Kidney (tissue), 13 donors: ENCODE measurements at regions not wholly inside any gene's neighbourhood (a gene's known extent, or its start where the extent isn't known, plus 50 kb on each side); places are given as distances from the start of the nearest gene placed in this dataset.

Source experiments
- DNase-seq, 5 donors: peaks; one replicate each; pipeline ENCODE4 v3.0.0-alpha.2; 2013 to 2020
- FAIRE-seq: peaks from 2 replicates; lab custom pipeline; 2012; peaks lifted over from hg19 to GRCh38; lab: Jason Lieb, UNC
- H3K27ac ChIP-seq, 2 donors: one replicate each; pipeline ENCODE4 v1.7.0; 2013; ENCODE audit warnings: low read depth in 2 of 2, low read length in 2 of 2, inconsistent platforms in 1 of 2
- H3K27me3 ChIP-seq: one replicate; pipeline ENCODE4 v1.7.1; 2013; ENCODE audit warnings: low read length, inconsistent platforms; ENCODE audit not compliant: control insufficient read depth, insufficient read depth
- H3K36me3 ChIP-seq, 3 donors: one replicate each; pipeline versions ENCODE4 v1.7.0 to v1.7.1; 2013; ENCODE audit warnings: low read length in 3 of 3, control low read depth in 1 of 3, inconsistent platforms in 1 of 3; ENCODE audit not compliant: insufficient read depth in 3 of 3, control insufficient read depth in 2 of 3
- H3K4me1 ChIP-seq, 3 donors: one replicate each; pipeline versions ENCODE4 v1.7.0 to v1.7.1; 2013; ENCODE audit warnings: low read length in 3 of 3, inconsistent platforms in 1 of 3, low read depth in 1 of 3; ENCODE audit not compliant: control insufficient read depth in 2 of 3, insufficient read depth in 2 of 3
- H3K4me3 ChIP-seq, 3 donors: one replicate each; pipeline versions ENCODE4 v1.7.0 to v1.8.1; 2013; ENCODE audit warnings: low read length in 3 of 3, control low read depth in 1 of 3, inconsistent platforms in 1 of 3
- H3K9ac ChIP-seq, 3 donors: one replicate each; pipeline versions ENCODE4 v1.7.0 to v1.7.1; 2013; ENCODE audit warnings: low read length in 3 of 3, control low read depth in 1 of 3, inconsistent platforms in 1 of 3
- H3K9me3 ChIP-seq, 3 donors: one replicate each; pipeline versions ENCODE4 v1.7.0 to v1.7.1; 2013; ENCODE audit warnings: low read length in 3 of 3, control low read depth in 1 of 3, inconsistent platforms in 1 of 3; ENCODE audit not compliant: control insufficient read depth in 2 of 3, insufficient read depth in 1 of 3
- CTCF ChIP-seq: IDR thresholded peaks from 3 replicates; pipeline ENCODE4 v1.5.1; 2012; ENCODE audit warnings: mild to moderate bottlenecking, moderate library complexity, borderline replicate concordance; ENCODE audit not compliant: insufficient read depth; ENCODE audit errors: extremely low read depth
- intact Hi-C: fragments of 100-400 bp; cut with DNase I; formaldehyde crosslinking; loops from one replicate; pipeline ENCODE4 v1.11.1; 2022
- donor health status: control.
- donor health status: control.
- donor health status: control.
- donor health status: control.
- donor health status: control.
- donor health status: DM: yes; HTN: yes; CAD: no.
- donor health status: Normal renal cell carcinoma (clear cell type).

DNA sequence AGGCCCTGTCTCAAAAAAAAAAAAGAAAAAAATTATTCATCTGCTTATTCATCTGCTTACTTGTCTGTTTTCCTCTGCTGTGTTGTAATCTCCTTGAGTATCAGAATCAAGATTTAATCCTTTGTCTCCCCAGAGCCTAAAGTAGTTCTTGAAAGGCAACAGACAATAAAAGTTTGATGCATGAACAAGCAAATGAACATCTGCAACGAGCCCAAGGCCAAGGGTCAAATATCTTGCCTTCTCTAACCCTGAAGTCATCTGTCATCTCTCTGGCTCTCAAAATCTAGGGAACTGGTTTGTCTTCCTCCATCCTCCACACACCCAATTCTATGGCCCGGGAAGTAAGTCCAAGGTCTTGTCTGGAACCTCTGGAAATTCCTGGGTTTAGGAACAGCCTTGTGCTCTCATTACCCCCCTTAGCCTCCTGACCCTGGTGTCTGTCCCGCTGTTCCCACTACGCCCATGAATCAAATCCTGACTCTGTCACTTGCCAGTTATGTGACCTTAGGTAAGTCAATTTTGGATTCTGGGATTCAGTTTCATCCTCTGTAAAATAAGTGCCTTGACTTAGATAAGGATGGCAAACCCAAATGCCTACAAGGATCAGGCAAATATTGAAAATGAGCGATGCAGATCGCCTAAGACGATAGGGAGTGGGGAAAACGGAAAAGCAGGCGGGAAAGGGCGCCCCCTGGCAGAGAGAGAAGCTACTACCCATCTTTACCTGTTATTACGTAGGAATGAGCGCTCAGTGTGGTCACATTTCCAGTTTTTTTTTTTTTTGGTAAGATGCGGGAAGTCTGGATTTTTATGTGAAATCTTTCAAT lies 102.7 kb upstream of the DHX15 start:
- Histone ChIP-seq H3K4me3 (no peak overlapping the region), H3K36me3 (no peaks in the 10 kb centered on the region), H3K27ac (no peak overlapping the region), H3K9me3 (no peaks in the 10 kb centered on the region), H3K4me1 (no peaks in the 10 kb centered on the region), H3K9ac (no peak overlapping the region), H3K27me3 (no peaks in the 10 kb centered on the region)
- peak; percentile 40 for TF ChIP-seq CTCF
- intact Hi-C loops: no loop called here
- DNase-seq (peak in 1 of 5 donors; percentile 34), FAIRE-seq (no peak)

GRCh38 chr4:24688453-24688852 lies 104.1 kb upstream of the DHX15 start:
- no peaks in the 10 kb centered on the region for H3K4me1 ChIP-seq
- H3K27me3 ChIP-seq: no peaks in the 10 kb centered on the region
- H3K9me3 ChIP-seq: peaks cover 0 to 5% (median 0%) of the 10 kb centered on the region in 3 donors
- H3K27ac ChIP-seq: no peak overlapping the region
- H3K4me3 ChIP-seq: no peak overlapping the region
- H3K36me3 ChIP-seq: no peaks in the 10 kb centered on the region
- FAIRE-seq: no peak
- DNase-seq: no peak
- intact Hi-C loops: no loop called here
- H3K9ac ChIP-seq: no peak overlapping the region
- TF ChIP-seq CTCF: no peak

DNA sequence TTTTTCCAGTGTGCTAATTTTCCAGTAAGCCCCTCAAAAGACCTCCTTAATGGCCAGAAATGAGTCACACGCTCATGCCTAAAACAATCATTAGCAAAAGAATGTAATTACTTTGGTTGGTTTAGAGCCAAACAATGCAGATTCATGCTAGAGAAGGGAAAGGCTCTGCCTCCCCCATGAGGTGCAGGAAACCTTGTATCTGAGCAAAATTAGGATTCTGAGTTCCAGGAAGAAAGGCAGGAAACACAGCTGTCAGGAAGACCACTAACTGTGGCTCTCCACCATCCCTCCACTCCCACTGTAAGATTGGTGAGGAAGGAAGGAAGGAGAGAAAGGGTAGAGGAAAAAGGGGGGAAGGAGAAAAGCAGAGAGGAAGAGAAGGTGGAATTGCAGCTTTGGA lies 104.9 kb upstream of the DHX15 start:
- no peaks in the 10 kb centered on the region for H3K27me3 ChIP-seq

More for the DNA sequence above, 104.9 kb upstream of the DHX15 start:
- no peak overlapping the region for H3K27ac ChIP-seq
- H3K9me3 ChIP-seq: peaks cover 0 to 5% (median 0%) of the 10 kb centered on the region in 3 donors
- H3K4me3 ChIP-seq: no peak overlapping the region
- intact Hi-C loops: no loop called here
- no peaks in the 10 kb centered on the region for H3K36me3 ChIP-seq
- H3K4me1 ChIP-seq: no peaks in the 10 kb centered on the region
- no peak overlapping the region for H3K9ac ChIP-seq
- FAIRE-seq: no peak
- TF ChIP-seq CTCF: no peak
- DNase-seq: no peak
